Gastrocnemius medialis (tissue), 4 donors: ENCODE measurements at regions not wholly inside any gene's neighbourhood (a gene's known extent, or its start where the extent isn't known, plus 50 kb on each side); places are given as distances from the start of the nearest gene placed in this dataset.

Experiments
- ATAC-seq, 2 donors: fragments of 150-250 bp; one replicate each; pipeline ENCODE4 v1.9.1; 2016
- DNase-seq, 2 donors: peaks; one replicate each; pipeline ENCODE4 v3.0.0-alpha.2; 2019
- H3K27ac ChIP-seq, 4 donors: fragments of 200-600 bp; sonication (generic); 1 replicate in 1 of 4; 2 replicates in 3 of 4; pipeline ENCODE4 v1.5.1; 2016 to 2018; ENCODE audit warnings: mild to moderate bottlenecking in 2 of 4, moderate library complexity in 1 of 4
- H3K27me3 ChIP-seq, 3 donors: fragments of 200-600 bp; sonication (generic) in 2 of 3; 1 replicate in 1 of 3; 2 replicates in 2 of 3; pipeline versions ENCODE4 v1.5.1 to v1.6.0; 2016 to 2019; ENCODE audit warnings: mild to moderate bottlenecking in 1 of 3, moderate library complexity in 1 of 3
- H3K36me3 ChIP-seq, 2 donors: fragments of 200-600 bp; sonication (generic) in 1 of 2; one replicate each; pipeline ENCODE4 v1.5.1; 2017 to 2018
- H3K4me1 ChIP-seq, 2 donors: fragments of 200-600 bp; sonication (generic) in 1 of 2; one replicate each; pipeline ENCODE4 v1.5.1; 2016 to 2017; ENCODE audit warnings: mild to moderate bottlenecking in 2 of 2
- H3K4me3 ChIP-seq, 4 donors: fragments of 200-600 bp; sonication (generic) in 3 of 4; 1 replicate in 1 of 4; 2 replicates in 3 of 4; pipeline ENCODE4 v1.5.1; 2016 to 2019; ENCODE audit warnings: mild to moderate bottlenecking in 2 of 4
- H3K9me3 ChIP-seq, 3 donors: fragments of 200-600 bp; sonication (generic) in 2 of 3; 1 replicate in 1 of 3; 2 replicates in 2 of 3; pipeline ENCODE4 v1.5.1; 2016 to 2019
- CTCF ChIP-seq, 5 experiments: fragments of 450-650 bp in 3 of 5; fragments of 200-600 bp in 2 of 5; sonication (generic) in 2 of 5; IDR thresholded peaks in 4 of 5; conservative IDR thresholded peaks in 1 of 5; 1 replicate in 4 of 5; 2 replicates in 1 of 5; pipeline ENCODE4 v1.5.1; 2016 to 2019; ENCODE audit warnings: antibody characterized with exemption in 5 of 5, mild to moderate bottlenecking in 3 of 5, moderate library complexity in 3 of 5
- POLR2A ChIP-seq, 2 donors: fragments of 450-650 bp; IDR thresholded peaks; one replicate each; pipeline ENCODE4 v1.6.1; 2017; ENCODE audit warnings: antibody characterized with exemption in 2 of 2, mild to moderate bottlenecking in 2 of 2, moderate library complexity in 2 of 2
- in situ Hi-C, 4 donors: fragments of 200-750 bp; cut with MboI; loops; one replicate each; pipeline versions ENCODE4 v1.15.0 to v1.8.0; 2017; ENCODE audit warnings: low sequenced_read_pairs in 4 of 4
- intact Hi-C: fragments of 100-400 bp; cut with DNase I; formaldehyde crosslinking; loops from one replicate; pipeline ENCODE4 v1.15.1; 2023; ENCODE audit warnings: low total_unique reads

- in situ Hi-C loops: no loop called here
These were observed 192.2 kb upstream of the FAT1 start for GRCh38 chr4:186915816-186916215.

GRCh38 chr4:186917136-186917535 lies 193.5 kb upstream of the FAT1 start:
- H3K36me3 ChIP-seq: no peaks in the 10 kb centered on the region
- intact Hi-C loops (no loop called here), in situ Hi-C loops (no loop called here)
- H3K27ac ChIP-seq: no peak overlapping the region
- no peaks in the 10 kb centered on the region for H3K27me3 ChIP-seq
- no peak for DNase-seq
- H3K9me3 ChIP-seq: no peaks in the 10 kb centered on the region
- no peaks in the 10 kb centered on the region for H3K4me1 ChIP-seq
- no peak for ATAC-seq
- H3K4me3 ChIP-seq: no peak overlapping the region
- TF ChIP-seq CTCF (IDR thresholded peaks at IDR 0.05 in 4 of 5, conservative IDR thresholded peaks at IDR 0.05 in 1 of 5) (no peak), POLR2A (IDR thresholded peaks at IDR 0.05) (no peak)

More at GRCh38 chr4:186915816-186916215, 192.2 kb upstream of the FAT1 start:
- H3K36me3 ChIP-seq: no peaks in the 10 kb centered on the region
- ATAC-seq: no peak
- no peak for TF ChIP-seq CTCF (IDR thresholded peaks at IDR 0.05 in 4 of 5, conservative IDR thresholded peaks at IDR 0.05 in 1 of 5)
- no peak for TF ChIP-seq POLR2A (IDR thresholded peaks at IDR 0.05)
- intact Hi-C loops: no loop called here
- H3K27me3 ChIP-seq: no peaks in the 10 kb centered on the region
- no peak for DNase-seq
- no peaks in the 10 kb centered on the region for H3K9me3 ChIP-seq
- H3K4me3 ChIP-seq: no peak overlapping the region
- H3K4me1 ChIP-seq: no peaks in the 10 kb centered on the region
- H3K27ac ChIP-seq: no peak overlapping the region

- ATAC-seq (no peak), DNase-seq (no peak)
- H3K27me3 ChIP-seq: no peaks in the 10 kb centered on the region
- intact Hi-C loops: no loop called here
- in situ Hi-C loops: no loop called here
- no peak overlapping the region for H3K27ac ChIP-seq
- H3K36me3 ChIP-seq: no peaks in the 10 kb centered on the region
- H3K4me3 ChIP-seq: no peak overlapping the region
- no peaks in the 10 kb centered on the region for H3K9me3 ChIP-seq
- TF ChIP-seq CTCF (IDR thresholded peaks at IDR 0.05 in 4 of 5, conservative IDR thresholded peaks at IDR 0.05 in 1 of 5) (no peak), POLR2A (IDR thresholded peaks at IDR 0.05) (no peak)
- H3K4me1 ChIP-seq: no peaks in the 10 kb centered on the region
These were observed 194.8 kb upstream of the FAT1 start for GRCh38 chr4:186918466-186918865.

GRCh38 chr4:186919340-186919739 lies 195.7 kb upstream of the FAT1 start:
- Histone ChIP-seq H3K4me3 (no peak overlapping the region), H3K36me3 (no peaks in the 10 kb centered on the region), H3K27me3 (no peaks in the 10 kb centered on the region), H3K9me3 (no peaks in the 10 kb centered on the region), H3K4me1 (no peaks in the 10 kb centered on the region), H3K27ac (no peak overlapping the region)
- DNase-seq (no peak), ATAC-seq (no peak)
- TF ChIP-seq POLR2A (IDR thresholded peaks at IDR 0.05) (no peak), CTCF (IDR thresholded peaks at IDR 0.05 in 4 of 5, conservative IDR thresholded peaks at IDR 0.05 in 1 of 5) (no peak)
- intact Hi-C loops: no loop called here
- in situ Hi-C loops: no loop called here

GRCh38 chr4:186920483-186920882 lies 196.8 kb upstream of the FAT1 start:
- no peak for ATAC-seq
- TF ChIP-seq CTCF (IDR thresholded peaks at IDR 0.05 in 4 of 5, conservative IDR thresholded peaks at IDR 0.05 in 1 of 5): no peak
- no peak for TF ChIP-seq POLR2A (IDR thresholded peaks at IDR 0.05)

More at GRCh38 chr4:186920483-186920882, 196.8 kb upstream of the FAT1 start:
- intact Hi-C loops (no loop called here), in situ Hi-C loops (no loop called here)
- H3K27ac ChIP-seq: no peak overlapping the region
- no peaks in the 10 kb centered on the region for H3K27me3 ChIP-seq
- no peaks in the 10 kb centered on the region for H3K4me1 ChIP-seq
- H3K4me3 ChIP-seq: no peak overlapping the region
- no peak for DNase-seq
- no peaks in the 10 kb centered on the region for H3K36me3 ChIP-seq
- H3K9me3 ChIP-seq: no peaks in the 10 kb centered on the region
